A673 (cell line): ENCODE measurements at regions not wholly inside any gene's neighbourhood (a gene's known extent, or its start where the extent isn't known, plus 50 kb on each side); places are given as distances from the start of the nearest gene placed in this dataset.

Source experiments
- BruUV-seq: library from RNA; stranded (reverse); fragments of 400-500 nt; replicated peaks from 2 replicates; lab custom pipeline; 2021; lab: Mats Ljungman, UMichigan
- CTCF ChIA-PET: fragments of 300-600 bp; sonication (Branson Sonifier 250); formaldehyde crosslinking; loops from one replicate; lab custom pipeline; 2022; ENCODE audit warnings: antibody characterized with exemption; lab: Charles Lee
- POLR2A ChIA-PET: fragments of 300-600 bp; sonication (Branson Sonifier 250); formaldehyde crosslinking; loops from one replicate; lab custom pipeline; 2022; ENCODE audit warnings: antibody characterized with exemption; ENCODE audit not compliant: low non-redundant PET; lab: Charles Lee
- DNase-seq: peaks from one replicate; pipeline ENCODE4 v3.0.0-alpha.2; 2015; ENCODE audit warnings: low spot score
- H3K27ac ChIP-seq: fragments of 200-600 bp; sonication (generic); 2 replicates; pipeline ENCODE4 v1.5.1; 2016; ENCODE audit warnings: mixed run types, low read depth, mild to moderate bottlenecking, mixed read lengths, antibody characterized with exemption, low read length; ENCODE audit not compliant: poor library complexity, severe bottlenecking
- H3K27me3 ChIP-seq: fragments of 200-600 bp; sonication (generic); replicated peaks from 2 replicates; pipeline ENCODE4 v1.6.1; 2017; ENCODE audit warnings: mixed run types, low read depth, mild to moderate bottlenecking, mixed read lengths, antibody characterized with exemption, low read length; ENCODE audit not compliant: insufficient read depth, poor library complexity
- H3K36me3 ChIP-seq: fragments of 200-600 bp; sonication (generic); 2 replicates; pipeline ENCODE4 v1.6.1; 2016; ENCODE audit warnings: mixed run types, mild to moderate bottlenecking, mixed read lengths, antibody characterized with exemption, low read length; ENCODE audit not compliant: insufficient read depth, poor library complexity, severe bottlenecking
- H3K4me1 ChIP-seq: fragments of 200-600 bp; sonication (generic); 2 replicates; pipeline ENCODE4 v1.6.1; 2017; ENCODE audit warnings: mixed run types, mild to moderate bottlenecking, mixed read lengths, antibody characterized with exemption, low read length; ENCODE audit not compliant: insufficient read depth, poor library complexity, severe bottlenecking
- H3K4me3 ChIP-seq: fragments of 200-600 bp; sonication (generic); 2 replicates; pipeline ENCODE4 v1.5.1; 2016; ENCODE audit warnings: low read depth, mixed run types, mild to moderate bottlenecking, mixed read lengths, low read length; ENCODE audit not compliant: poor library complexity, severe bottlenecking
- H3K9me3 ChIP-seq: fragments of 200-600 bp; sonication (generic); 2 replicates; pipeline ENCODE4 v1.6.1; 2016; ENCODE audit warnings: mixed run types, low read depth, mild to moderate bottlenecking, mixed read lengths, antibody characterized with exemption, low read length; ENCODE audit not compliant: poor library complexity, severe bottlenecking
- CTCF ChIP-seq: fragments of 300-800, 200-600 bp; sonication (generic); conservative IDR thresholded peaks from 2 replicates; pipeline ENCODE4 v1.5.1; 2017; ENCODE audit warnings: low read depth, mild to moderate bottlenecking, antibody characterized with exemption, low read length, moderate library complexity, mixed read lengths
- EZH2 ChIP-seq: fragments of 200-600 bp; sonication (generic); IDR thresholded peaks from 2 replicates; pipeline ENCODE4 v1.6.1; 2017; ENCODE audit warnings: borderline replicate concordance, low read depth, mild to moderate bottlenecking, mixed read lengths, antibody characterized with exemption, low read length; ENCODE audit not compliant: poor library complexity, severe bottlenecking
- intact Hi-C: fragments of 100-400 bp; cut with micrococcal nuclease; formaldehyde crosslinking; loops from one replicate; pipeline ENCODE4 v1.10.0; 2022; ENCODE audit not compliant: unreplicated experiment

- TF ChIP-seq CTCF = no peak
- no peak for TF ChIP-seq EZH2
- H3K36me3 ChIP-seq = no peaks in the 10 kb centered on the region
- peaks cover 3% of the 10 kb centered on the region for H3K27me3 ChIP-seq
- DNase-seq = no peak
- no peak overlapping the region for H3K27ac ChIP-seq
- no peaks in the 10 kb centered on the region for H3K4me1 ChIP-seq
- intact Hi-C loops = no loop called here
- H3K9me3 ChIP-seq = no peaks in the 10 kb centered on the region
- BruUV-seq = no TSS peak
- ChIA-PET POLR2A (no interaction called here), CTCF (no interaction called here)
- no peak overlapping the region for H3K4me3 ChIP-seq
Observed at GRCh38 chr20:59462249-59462648, 142.1 kb upstream of the PHACTR3 start.

GRCh38 chr20:59463541-59463940 is 140.8 kb upstream of the PHACTR3 start:
- no TSS peak for BruUV-seq
- Histone ChIP-seq H3K4me1 (no peaks in the 10 kb centered on the region), H3K4me3 (no peak overlapping the region), H3K36me3 (no peaks in the 10 kb centered on the region), H3K9me3 (no peaks in the 10 kb centered on the region), H3K27me3 (peaks cover 3% of the 10 kb centered on the region), H3K27ac (no peak overlapping the region)
- DNase-seq = no peak
- TF ChIP-seq CTCF = no peak
- no peak for TF ChIP-seq EZH2
- intact Hi-C loops = no loop called here
- POLR2A ChIA-PET = no interaction called here
- CTCF ChIA-PET = no interaction called here

- Histone ChIP-seq H3K27ac (no peak overlapping the region), H3K4me1 (no peaks in the 10 kb centered on the region), H3K4me3 (no peak overlapping the region), H3K27me3 (no peaks in the 10 kb centered on the region), H3K9me3 (no peaks in the 10 kb centered on the region), H3K36me3 (no peaks in the 10 kb centered on the region)
- TF ChIP-seq EZH2 = no peak
- TF ChIP-seq CTCF = no peak
- ChIA-PET CTCF (no interaction called here), POLR2A (no interaction called here)
- no peak for DNase-seq
- intact Hi-C loops = no loop called here
- no TSS peak for BruUV-seq
Observed at GRCh38 chr20:59466107-59466815, 138.1 kb upstream of the PHACTR3 start.
